Thyroid gland (tissue), 4 donors: ENCODE measurements at regions not wholly inside any gene's neighbourhood (a gene's known extent, or its start where the extent isn't known, plus 50 kb on each side); places are given as distances from the start of the nearest gene placed in this dataset.
"Not testable (repeated sequence)": the region's sequence is repeated elsewhere in the genome, so short reads cannot be mapped to it uniquely, and the experiment has no call there.

ENCODE experiments used
- DNase-seq, 2 donors: peaks; one replicate each; pipeline ENCODE4 v3.0.0-alpha.2; 2019
- H3K27ac ChIP-seq, 3 donors: fragments of 200-600 bp; sonication (generic); 1 replicate in 2 of 3; 2 replicates in 1 of 3; pipeline ENCODE4 v1.5.1; 2016 to 2019; ENCODE audit warnings: mild to moderate bottlenecking in 1 of 3, moderate library complexity in 1 of 3
- H3K27me3 ChIP-seq: fragments of 200-600 bp; sonication (generic); one replicate; pipeline ENCODE4 v1.5.1; 2019
- H3K36me3 ChIP-seq, 2 donors: fragments of 200-600 bp; sonication (generic); one replicate each; pipeline ENCODE4 v1.5.1; 2016 to 2019
- H3K4me1 ChIP-seq, 2 donors: fragments of 200-600 bp; sonication (generic); one replicate each; pipeline ENCODE4 v1.5.1; 2017 to 2019
- H3K4me3 ChIP-seq, 3 donors: fragments of 200-600 bp; sonication (generic); replicated peaks in 1 of 3; 1 replicate in 2 of 3; 2 replicates in 1 of 3; pipeline ENCODE4 v1.5.1; 2016; ENCODE audit warnings: mild to moderate bottlenecking in 1 of 3
- H3K9me3 ChIP-seq: fragments of 200-600 bp; sonication (generic); one replicate; pipeline ENCODE4 v1.5.1; 2017
- POLR2A ChIP-seq, 2 donors: fragments of 450-650 bp; IDR thresholded peaks; one replicate each; pipeline ENCODE4 v1.6.1; 2017; ENCODE audit warnings: antibody characterized with exemption in 2 of 2, mild to moderate bottlenecking in 2 of 2, moderate library complexity in 1 of 2
- WGBS, 2 donors: methylation state at CpG; one replicate each; pipeline ENCODE4 v1.1.5; 2017; 5-methylcytosine and 5-hydroxymethylcytosine counted together
- intact Hi-C: fragments of 100-400 bp; cut with DNase I; formaldehyde crosslinking; loops from one replicate; pipeline ENCODE4 v1.15.1; 2023
- TF ChIP-seq, protein P1 (sequence below), 6 experiments: fragments of 200-600 bp in 3 of 6; fragments of 450-650 bp in 3 of 6; sonication (generic) in 3 of 6; IDR thresholded peaks; one replicate each; pipeline ENCODE4 v1.5.1; 2016 to 2019; ENCODE audit warnings: antibody characterized with exemption in 6 of 6, mild to moderate bottlenecking in 2 of 6, inconsistent platforms in 1 of 6, moderate library complexity in 1 of 6

DNA sequence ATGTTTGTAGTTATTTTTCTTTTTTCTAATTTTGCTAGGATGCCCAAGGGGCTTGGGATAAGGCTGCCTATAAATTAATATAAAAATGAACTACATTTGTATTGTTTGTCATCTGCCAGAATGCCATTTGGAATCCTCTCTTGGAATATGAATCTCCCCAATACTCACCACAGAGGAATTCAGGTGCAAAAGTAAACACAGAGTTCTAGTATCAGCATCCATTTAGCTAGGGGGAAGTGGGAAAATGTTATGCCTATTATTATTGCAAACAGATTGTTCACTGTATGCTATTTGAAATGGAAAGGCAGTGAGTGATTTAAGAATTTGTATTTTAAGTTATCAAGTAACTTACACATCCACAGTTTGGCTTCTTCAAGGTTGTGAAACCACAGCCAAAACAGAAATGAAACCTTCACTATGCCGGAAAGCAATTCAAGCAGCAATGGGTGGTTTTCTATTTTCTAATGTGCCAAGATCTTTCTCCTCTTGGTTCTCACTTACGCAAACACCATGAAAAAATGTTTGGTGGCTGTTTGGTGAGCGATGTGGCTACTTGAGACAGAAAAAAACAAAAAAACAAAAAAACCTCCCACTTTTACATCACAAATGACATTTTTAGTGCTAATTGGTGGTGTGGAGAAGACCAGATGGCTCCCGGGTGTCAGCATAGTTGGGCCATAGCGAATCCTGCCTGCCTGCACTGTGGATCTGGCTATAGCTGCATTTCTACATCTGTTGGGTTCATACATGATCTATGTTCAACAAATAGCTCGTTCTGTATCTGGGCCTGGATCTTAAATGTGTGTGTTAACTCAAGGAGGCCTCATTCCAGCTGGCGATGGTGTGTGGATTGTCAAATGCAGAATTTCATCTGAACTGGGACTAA, 200.8 kb upstream of the GIMD1 start:
- Histone ChIP-seq H3K27ac (no peak overlapping the region), H3K4me3 (no peak overlapping the region)
- no peak for DNase-seq

DNA sequence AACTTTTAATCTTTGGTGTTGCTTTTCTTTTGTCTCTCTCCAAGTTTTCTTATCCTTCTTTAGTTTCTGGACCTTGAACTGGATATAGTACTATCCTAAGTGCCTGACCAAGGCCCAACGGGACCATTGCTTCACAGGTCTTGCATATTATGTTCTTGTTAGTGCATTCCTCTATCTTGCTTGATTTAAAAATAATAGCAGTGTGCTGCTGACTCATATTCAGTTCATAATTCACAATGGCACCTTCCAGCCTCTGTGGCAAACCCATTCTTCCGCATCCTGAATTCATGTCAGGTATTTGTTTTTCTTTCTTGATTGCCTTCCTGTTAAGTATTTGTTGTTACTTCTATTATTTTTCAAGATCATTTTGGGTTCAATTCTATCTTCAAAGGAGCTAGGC, 197.1 kb upstream of the GIMD1 start:
- H3K4me3 ChIP-seq: no peak overlapping the region
- intact Hi-C loops: no loop called here
- no peak overlapping the region for H3K27ac ChIP-seq
- no peaks in the 10 kb centered on the region for H3K36me3 ChIP-seq
- TF ChIP-seq, protein P1, sequence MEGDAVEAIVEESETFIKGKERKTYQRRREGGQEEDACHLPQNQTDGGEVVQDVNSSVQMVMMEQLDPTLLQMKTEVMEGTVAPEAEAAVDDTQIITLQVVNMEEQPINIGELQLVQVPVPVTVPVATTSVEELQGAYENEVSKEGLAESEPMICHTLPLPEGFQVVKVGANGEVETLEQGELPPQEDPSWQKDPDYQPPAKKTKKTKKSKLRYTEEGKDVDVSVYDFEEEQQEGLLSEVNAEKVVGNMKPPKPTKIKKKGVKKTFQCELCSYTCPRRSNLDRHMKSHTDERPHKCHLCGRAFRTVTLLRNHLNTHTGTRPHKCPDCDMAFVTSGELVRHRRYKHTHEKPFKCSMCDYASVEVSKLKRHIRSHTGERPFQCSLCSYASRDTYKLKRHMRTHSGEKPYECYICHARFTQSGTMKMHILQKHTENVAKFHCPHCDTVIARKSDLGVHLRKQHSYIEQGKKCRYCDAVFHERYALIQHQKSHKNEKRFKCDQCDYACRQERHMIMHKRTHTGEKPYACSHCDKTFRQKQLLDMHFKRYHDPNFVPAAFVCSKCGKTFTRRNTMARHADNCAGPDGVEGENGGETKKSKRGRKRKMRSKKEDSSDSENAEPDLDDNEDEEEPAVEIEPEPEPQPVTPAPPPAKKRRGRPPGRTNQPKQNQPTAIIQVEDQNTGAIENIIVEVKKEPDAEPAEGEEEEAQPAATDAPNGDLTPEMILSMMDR (IDR thresholded peaks at IDR 0.05): no peak
- TF ChIP-seq POLR2A (IDR thresholded peaks at IDR 0.05): no peak
- H3K9me3 ChIP-seq: no peaks in the 10 kb centered on the region
- 80 to 85% methylated on average over 2 of the region's 2 CpGs for WGBS, 2 donors
- H3K4me1 ChIP-seq: no peaks in the 10 kb centered on the region
- no peak for DNase-seq
- no peaks in the 10 kb centered on the region for H3K27me3 ChIP-seq

More for the DNA sequence above, 200.8 kb upstream of the GIMD1 start:
- H3K9me3 ChIP-seq: no peaks in the 10 kb centered on the region
- TF ChIP-seq POLR2A (IDR thresholded peaks at IDR 0.05): no peak
- TF ChIP-seq, protein P1 (IDR thresholded peaks at IDR 0.05): no peak
- intact Hi-C loops: no loop called here
- no peaks in the 10 kb centered on the region for H3K36me3 ChIP-seq
- H3K4me1 ChIP-seq: no peaks in the 10 kb centered on the region
- H3K27me3 ChIP-seq: no peaks in the 10 kb centered on the region
- WGBS, 2 donors: 77 to 86% methylated on average over 7 of the region's 7 CpGs

DNA sequence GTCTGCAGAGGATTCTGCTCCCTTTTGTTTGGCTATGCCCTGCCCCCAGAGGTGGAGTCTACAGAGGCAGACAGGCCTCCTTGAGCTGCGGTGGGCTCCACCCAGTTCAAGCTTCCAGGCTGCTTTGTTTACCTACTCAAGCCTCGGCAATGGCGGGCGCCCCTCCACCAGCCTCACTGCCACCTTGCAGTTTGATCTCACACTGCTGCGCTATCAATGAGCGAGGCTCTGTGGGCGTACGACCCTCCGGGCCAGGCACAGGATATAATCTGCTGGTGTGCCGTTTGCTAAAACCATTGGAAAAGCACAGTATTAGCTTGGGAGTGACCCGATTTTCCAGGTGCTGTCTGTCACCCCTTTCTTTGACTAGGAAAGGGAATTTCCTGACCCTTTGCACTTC, 195.1 kb upstream of the GIMD1 start:
- WGBS, 2 donors: 88 to 91% methylated on average over 10 to 11 of the region's 11 CpGs
- H3K27me3 ChIP-seq, H3K27ac ChIP-seq, H3K36me3 ChIP-seq, intact Hi-C loops, H3K9me3 ChIP-seq, DNase-seq, H3K4me1 ChIP-seq, H3K4me3 ChIP-seq: not testable (repeated sequence)

DNA sequence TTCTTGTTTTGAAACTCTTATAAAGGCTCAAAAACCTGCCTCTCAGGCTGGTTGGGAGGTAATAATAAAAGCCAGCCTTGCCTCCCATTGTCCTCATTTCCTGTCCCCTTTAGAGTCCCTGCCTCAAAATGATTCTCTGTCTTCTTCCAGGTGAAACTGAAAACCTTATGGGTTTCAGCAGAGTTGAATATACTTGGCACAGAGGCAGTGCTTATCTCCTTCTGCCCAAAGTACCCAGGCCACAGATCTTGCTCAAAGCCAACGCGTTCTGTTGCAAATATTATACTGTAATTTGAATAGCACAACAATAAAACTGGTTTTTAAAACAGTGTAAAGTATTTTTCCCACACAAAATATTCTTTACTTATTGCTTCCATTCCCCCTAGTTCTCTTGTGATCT, 183.1 kb upstream of the GIMD1 start:
- no peaks in the 10 kb centered on the region for H3K36me3 ChIP-seq
- H3K9me3 ChIP-seq: no peaks in the 10 kb centered on the region
- no peak overlapping the region for H3K4me3 ChIP-seq
- DNase-seq: no peak
- 93 to 98% methylated on average over 2 of the region's 2 CpGs for WGBS, 2 donors
- no peak overlapping the region for H3K27ac ChIP-seq
- H3K27me3 ChIP-seq: no peaks in the 10 kb centered on the region
- no peaks in the 10 kb centered on the region for H3K4me1 ChIP-seq
- TF ChIP-seq POLR2A (IDR thresholded peaks at IDR 0.05): no peak
- TF ChIP-seq, protein P1 (IDR thresholded peaks at IDR 0.05): no peak
- intact Hi-C loops: no loop called here

DNA sequence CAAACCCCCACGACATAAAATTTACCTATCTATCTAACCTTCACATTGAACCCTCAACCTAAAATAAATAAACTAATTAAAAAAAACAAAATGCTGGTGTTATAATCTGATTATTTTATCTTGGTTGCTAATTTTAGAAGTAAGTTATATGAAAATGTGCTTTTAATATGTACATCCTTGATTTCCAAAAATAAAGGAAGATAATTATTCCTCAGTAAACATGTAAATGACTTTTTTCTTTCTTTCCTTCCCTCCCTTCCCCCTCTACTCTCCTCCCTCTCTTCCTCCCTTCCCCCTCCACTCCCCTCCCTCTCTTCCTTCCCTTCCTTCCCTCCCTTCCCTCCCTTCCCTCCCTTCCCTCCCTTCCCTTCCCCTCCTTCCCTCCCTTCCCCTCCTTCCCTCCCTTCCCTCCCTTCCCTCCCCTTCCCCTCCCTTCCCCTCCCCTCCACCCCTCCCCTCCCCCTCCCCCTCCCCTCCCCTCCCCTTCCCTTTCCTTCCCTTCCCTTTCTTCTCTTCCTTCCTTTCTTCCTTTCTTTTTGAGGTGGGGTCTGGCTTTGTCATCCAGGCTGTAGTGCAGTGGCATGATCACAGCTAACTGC, 180.0 kb upstream of the GIMD1 start:
- DNase-seq: no peak
- 85 to 91% methylated on average over 1 of the region's 1 CpG for WGBS, 2 donors
- intact Hi-C loops: no loop called here
- no peak overlapping the region for H3K4me3 ChIP-seq
- no peaks in the 10 kb centered on the region for H3K9me3 ChIP-seq
- no peaks in the 10 kb centered on the region for H3K36me3 ChIP-seq
- H3K4me1 ChIP-seq: no peaks in the 10 kb centered on the region
- TF ChIP-seq POLR2A (IDR thresholded peaks at IDR 0.05): no peak
- TF ChIP-seq, protein P1 (IDR thresholded peaks at IDR 0.05): no peak
- H3K27ac ChIP-seq: no peak overlapping the region
- no peaks in the 10 kb centered on the region for H3K27me3 ChIP-seq
